ENCODE measurements at regions not wholly inside any gene's neighbourhood (a gene's known extent, or its start where the extent isn't known, plus 50 kb on each side); places are given as distances from the start of the nearest gene placed in this dataset.

DNA sequence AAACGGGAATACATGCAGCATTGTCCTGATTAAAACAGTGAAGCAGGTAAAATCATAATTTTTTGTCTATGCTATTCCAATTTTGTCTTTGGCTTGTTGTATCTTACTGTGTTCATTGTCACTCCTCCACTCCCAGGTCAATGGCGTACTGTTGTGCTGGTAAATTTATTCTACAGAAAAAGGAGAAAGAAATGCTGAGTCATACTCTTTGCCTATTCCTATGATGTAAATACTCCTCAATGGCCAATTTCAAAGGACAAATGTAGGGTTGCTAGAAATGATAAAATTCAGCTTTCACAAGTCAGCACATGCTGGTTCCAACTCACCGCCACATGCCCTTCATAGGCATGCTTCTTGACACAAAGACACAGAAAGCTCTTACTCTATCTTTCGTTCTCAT lies 694.4 kb upstream of the PCDH20 start:
- TF ChIP-seq ELK1 (IDR thresholded peaks at IDR 0.05; ENCODE audit: borderline replicate concordance, low read depth, low read length) (no peak), RCOR1 (IDR thresholded peaks at IDR 0.05; ENCODE audit: insufficient replicate concordance, low read length) (no peak), POLR2A (IDR thresholded peaks at IDR 0.05; ENCODE audit: low read depth, low read length) (no peak), BHLHE40 (IDR thresholded peaks at IDR 0.05; ENCODE audit: low read depth, low read length) (no peak), RAD21 (IDR thresholded peaks at IDR 0.05; ENCODE audit: low read length) (no peak), RFX5 (IDR thresholded peaks at IDR 0.05; ENCODE audit: low read depth, low read length) (no peak), MXI1 (IDR thresholded peaks at IDR 0.05; ENCODE audit: borderline replicate concordance, low read depth, low read length) (no peak)
- TF ChIP-seq, protein P1, sequence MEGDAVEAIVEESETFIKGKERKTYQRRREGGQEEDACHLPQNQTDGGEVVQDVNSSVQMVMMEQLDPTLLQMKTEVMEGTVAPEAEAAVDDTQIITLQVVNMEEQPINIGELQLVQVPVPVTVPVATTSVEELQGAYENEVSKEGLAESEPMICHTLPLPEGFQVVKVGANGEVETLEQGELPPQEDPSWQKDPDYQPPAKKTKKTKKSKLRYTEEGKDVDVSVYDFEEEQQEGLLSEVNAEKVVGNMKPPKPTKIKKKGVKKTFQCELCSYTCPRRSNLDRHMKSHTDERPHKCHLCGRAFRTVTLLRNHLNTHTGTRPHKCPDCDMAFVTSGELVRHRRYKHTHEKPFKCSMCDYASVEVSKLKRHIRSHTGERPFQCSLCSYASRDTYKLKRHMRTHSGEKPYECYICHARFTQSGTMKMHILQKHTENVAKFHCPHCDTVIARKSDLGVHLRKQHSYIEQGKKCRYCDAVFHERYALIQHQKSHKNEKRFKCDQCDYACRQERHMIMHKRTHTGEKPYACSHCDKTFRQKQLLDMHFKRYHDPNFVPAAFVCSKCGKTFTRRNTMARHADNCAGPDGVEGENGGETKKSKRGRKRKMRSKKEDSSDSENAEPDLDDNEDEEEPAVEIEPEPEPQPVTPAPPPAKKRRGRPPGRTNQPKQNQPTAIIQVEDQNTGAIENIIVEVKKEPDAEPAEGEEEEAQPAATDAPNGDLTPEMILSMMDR (conservative IDR thresholded peaks at IDR 0.05; ENCODE audit: low read depth, low read length), result no peak
- TF ChIP-seq, protein P2, sequence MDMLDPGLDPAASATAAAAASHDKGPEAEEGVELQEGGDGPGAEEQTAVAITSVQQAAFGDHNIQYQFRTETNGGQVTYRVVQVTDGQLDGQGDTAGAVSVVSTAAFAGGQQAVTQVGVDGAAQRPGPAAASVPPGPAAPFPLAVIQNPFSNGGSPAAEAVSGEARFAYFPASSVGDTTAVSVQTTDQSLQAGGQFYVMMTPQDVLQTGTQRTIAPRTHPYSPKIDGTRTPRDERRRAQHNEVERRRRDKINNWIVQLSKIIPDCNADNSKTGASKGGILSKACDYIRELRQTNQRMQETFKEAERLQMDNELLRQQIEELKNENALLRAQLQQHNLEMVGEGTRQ (IDR thresholded peaks at IDR 0.05; ENCODE audit: low read depth, low read length), result no peak
